ENCODE measurements at regions not wholly inside any gene's neighbourhood (a gene's known extent, or its start where the extent isn't known, plus 50 kb on each side); places are given as distances from the start of the nearest gene placed in this dataset.

- Histone ChIP-seq H3K4me3 (no peak overlapping the region), H3K27ac (no peak overlapping the region), H3K9me3 (peaks cover 4% of the 10 kb centered on the region), H3K4me1 (no peaks in the 10 kb centered on the region), H3K36me3 (no peaks in the 10 kb centered on the region), H3K27me3 (no peaks in the 10 kb centered on the region)
- 86% methylated on average over 2 of the region's 2 CpGs for WGBS
- TF ChIP-seq POLR2AphosphoS5 (IDR thresholded peaks at IDR 0.05): no peak
- no peak for TF ChIP-seq POLR2A (IDR thresholded peaks at IDR 0.05)
- TF ChIP-seq CTCF (IDR thresholded peaks at IDR 0.05): no peak
- TF ChIP-seq EP300 (IDR thresholded peaks at IDR 0.05): no peak
- no peak for DNase-seq (ENCODE audit: low spot score in 2 of 2)
Measured at GRCh38 chr4:97507587-97508245, 635.6 kb downstream of the STPG2 start.

Data from suprapubic skin (tissue), 4 donors.